Skin of body (tissue), 1 donor: ENCODE measurements at regions not wholly inside any gene's neighbourhood (a gene's known extent, or its start where the extent isn't known, plus 50 kb on each side); places are given as distances from the start of the nearest gene placed in this dataset.
A peak's percentile ranks its signal among the peaks of the same experiment; 100 is the strongest.
"Not testable (repeated sequence)": the region's sequence is repeated elsewhere in the genome, so short reads cannot be mapped to it uniquely, and the experiment has no call there.

ENCODE experiments used
- DNase-seq: peaks from one replicate; lab custom pipeline; 2025; lab: John Stamatoyannopoulos, UW

DNA sequence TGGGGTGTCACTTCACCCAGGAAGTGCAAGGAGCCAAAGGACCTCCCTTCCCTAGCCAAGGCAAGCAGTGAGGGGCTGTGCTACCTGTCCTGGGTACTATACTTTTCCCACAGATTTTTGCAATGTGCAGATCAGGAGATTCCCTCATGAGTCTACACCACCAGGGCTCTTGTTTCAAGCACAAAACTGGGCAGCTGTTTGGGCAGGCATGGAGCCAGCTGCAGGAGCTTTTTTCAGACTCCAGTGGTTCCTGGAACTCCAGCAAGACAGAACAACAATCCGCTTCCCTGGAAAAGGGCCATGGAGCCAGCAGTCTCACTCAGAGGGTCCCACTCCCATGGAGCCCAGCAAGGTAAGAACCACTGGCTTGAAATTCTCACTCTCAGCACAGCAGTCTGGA is 1649.6 kb downstream of the LRRC4C start:
- DNase-seq, result no peak

DNA sequence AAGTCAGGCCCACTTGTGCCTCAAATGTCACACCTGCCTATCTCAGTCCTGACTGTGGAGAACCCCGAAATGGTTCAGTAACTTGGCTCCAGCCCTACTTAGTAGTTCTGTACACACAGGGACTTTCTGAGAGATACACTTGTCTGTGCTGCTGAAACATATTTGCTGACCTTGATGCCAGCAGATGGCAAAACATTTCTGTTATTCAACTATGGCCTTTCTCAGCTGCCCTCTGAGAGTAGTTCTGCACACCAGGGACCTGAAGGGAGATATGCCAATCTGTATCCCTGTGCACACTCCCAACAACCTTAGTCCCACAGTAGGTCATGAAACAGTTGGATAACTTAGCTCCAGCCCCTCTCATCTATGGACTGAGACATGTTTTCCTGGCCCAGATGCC is 1651.5 kb downstream of the LRRC4C start:
- no peak for DNase-seq

DNA sequence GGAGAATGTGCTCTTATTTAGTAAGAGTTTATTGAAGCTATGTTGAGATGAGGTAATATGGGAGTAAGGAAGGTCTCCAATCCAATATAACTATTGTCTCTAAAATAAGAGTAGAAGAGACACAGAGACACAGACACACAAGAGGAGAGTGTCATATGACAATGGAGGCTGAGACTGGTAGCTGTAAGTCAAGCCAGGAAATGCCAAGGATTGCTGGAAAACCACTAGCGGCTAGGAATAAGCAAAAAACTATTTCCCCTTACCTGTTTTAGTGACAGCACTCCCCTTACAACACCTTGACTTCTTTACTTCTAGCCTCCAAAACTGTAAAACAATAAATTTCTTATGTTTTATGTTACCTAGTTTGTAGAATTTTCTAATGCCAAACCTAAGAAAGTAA is 1652.8 kb downstream of the LRRC4C start:
- DNase-seq, result no peak

DNA sequence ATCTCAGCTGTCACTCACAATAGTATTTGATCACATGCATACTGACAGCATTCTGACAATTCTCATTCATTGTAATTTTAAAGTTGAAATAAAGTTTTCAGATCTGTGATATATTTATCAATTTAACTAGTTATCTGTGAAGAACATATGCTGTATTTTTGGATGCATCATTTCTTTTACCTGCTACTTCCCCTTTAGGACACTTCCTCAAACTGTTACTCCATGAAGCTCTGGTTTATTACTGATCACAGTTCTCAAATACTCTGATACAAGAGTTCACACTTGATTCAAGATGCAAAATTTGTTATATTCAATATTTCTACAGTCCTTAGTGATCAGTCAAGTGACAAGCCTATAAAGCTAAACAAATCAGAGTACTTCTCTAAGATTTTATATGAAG is 1655.2 kb downstream of the LRRC4C start:
- no peak for DNase-seq

DNA sequence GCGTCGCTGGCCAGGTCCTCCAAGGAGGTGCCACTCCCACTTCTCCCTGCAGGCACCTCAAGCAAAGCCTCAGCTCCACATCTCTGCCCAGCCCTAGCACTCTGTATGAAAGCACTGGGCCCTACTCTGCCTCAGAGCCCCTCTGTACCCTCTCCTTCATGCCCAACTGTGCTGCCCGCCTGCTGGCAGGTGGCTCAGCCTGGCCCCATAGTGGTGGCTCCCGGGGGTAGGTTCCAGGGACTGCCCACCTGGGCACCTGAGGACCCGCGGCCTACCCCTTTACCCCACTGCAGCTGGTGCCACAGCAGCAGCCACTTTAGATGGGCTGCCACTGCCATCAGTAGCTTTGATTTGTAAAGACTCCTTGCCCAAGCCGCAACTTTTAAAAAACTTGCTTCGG is 1672.8 kb downstream of the LRRC4C start:
- no peak for DNase-seq

DNA sequence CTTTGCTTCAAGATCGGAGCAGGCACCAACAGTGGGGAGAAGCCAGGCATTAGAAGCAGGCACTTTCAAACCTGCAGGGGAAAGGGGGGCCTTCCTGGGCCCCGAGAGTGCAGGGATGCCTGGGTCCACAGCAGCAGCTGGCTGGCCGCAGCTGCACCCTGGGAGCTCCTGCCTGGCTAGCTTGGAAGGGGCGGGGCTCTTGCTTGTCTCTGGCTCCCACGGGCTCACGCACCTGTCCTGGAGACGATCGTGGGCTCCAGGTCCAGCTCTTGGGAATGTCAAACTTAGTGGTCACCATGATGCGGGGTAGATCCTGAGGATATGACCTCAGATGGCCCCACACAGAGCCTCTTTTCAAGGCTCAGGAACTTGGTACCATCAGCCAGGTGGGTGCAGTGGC is 1673.2 kb downstream of the LRRC4C start:
- no peak for DNase-seq

DNA sequence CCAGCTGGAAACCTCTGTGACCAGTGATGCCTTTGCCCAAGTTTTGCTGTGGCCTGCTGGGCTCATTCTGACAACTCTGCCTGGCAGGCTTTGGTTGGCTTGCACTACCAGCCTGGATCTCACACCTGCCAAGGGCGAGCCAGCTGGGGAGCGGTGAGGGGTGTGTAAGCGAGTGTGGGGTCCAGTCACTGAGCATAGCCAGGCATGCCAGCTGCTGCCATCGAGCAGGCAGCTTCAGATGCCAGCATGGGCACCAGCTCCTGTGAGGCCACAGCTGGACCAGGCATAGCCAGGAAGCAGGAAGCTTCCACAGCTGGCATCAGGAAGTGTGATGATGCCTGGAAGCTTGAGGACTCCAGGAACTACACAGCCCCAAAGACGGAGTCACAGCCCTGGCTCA is 1674.6 kb downstream of the LRRC4C start:
- no peak for DNase-seq

DNA sequence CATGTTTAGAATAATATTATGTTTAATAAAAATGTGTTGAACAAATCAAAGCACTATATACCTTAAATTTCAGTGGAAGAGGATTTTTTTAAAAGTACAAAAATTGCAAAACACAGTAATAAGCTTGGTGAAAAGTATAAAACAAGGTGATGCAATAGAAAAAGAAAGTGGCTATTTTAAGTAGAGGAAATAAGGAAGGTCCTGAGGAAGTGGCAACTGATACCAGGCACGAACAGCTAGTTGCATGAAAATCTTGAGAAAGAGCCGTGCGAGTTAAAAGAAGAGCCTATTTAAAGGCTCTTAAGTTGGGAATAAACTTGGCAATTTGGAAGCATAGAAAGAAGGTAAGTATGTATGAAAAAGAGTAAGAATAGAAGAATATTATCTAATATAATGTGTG is 1679.3 kb downstream of the LRRC4C start:
- DNase-seq, result no peak

DNA sequence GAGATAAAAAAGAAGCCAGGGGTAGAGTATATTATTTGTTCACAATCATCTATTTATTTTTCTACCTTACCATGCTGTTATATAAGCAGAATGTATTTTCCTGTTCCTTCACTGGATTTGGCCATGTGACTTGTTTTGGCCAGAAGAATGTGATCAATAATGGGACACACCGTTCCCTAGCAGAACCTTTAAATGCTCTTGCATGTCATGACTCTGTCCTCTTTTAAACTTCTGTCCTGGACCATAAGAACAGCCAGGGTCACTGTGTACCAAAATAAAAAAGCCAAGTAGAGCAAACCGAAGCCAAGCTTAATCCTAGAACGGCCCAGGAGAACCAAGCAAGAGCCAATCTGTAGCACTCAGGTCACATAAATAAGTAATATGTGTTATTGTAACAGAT is 1682.4 kb downstream of the LRRC4C start:
- no peak for DNase-seq

DNA sequence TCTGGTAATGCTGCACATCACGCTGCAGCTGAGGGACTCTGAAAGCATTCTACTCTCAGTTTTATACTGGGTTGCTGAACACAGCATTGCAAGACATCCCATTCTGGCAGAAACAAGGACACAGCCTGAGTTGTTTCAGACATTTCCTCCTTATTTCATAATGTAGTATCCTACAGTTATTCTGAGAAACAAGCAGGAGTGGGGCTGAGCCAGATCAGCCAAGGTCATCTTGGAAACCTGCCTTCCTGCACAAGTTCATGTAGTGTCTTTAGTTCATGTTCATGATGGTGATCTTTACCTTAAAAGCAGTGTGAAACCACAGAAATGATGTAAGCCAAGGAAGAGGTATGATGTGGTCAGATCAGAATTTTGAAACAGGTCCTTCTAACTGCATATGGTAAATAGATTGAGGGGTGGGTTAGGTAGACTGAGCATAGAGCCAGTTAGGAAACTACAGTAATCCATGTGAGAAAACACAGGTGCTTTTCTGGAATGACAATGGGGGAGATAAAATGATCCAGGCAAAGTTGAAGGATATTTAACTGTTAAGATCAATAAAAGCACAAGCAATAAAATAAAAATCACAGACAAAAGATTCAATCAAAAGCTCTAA is 1686.8 kb downstream of the LRRC4C start:
- DNase-seq, result no peak

DNA sequence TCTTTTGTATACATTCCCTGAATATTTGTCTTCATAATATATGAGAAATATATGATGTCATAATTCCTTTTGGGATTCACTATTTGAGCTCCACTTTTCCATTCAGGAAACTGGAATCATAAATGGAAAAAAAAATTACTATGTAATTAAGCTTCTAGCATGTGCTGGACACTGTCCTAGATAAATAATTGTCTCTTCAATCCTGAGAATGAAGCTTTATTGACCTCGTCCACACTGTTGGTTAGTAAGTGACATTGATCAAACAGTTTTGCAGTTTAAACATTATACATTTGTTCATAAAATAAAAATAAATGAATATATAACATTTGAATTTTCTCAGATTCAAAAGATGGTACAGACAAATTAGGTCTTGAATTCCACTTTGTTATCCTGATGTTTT is 1691.2 kb downstream of the LRRC4C start:
- no peak for DNase-seq

DNA sequence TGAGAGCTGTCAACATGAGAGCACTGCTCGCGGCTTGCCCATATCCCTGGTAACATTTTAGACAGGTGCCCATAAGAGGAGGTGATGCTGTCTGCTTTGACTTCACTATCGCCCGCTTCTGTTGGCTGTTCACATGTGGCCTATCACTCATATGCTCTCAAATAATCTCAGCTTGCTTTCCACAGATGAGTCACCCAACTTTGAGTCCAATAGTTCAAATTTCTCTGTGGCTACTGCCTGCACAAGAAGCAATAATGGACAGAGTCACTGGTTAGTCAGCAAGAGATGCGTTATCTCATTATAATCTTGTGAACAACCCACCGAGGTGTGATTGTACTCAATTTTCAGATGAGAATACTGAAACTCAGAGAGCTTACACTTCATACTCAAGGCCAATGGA is 1714.1 kb downstream of the LRRC4C start:
- no peak for DNase-seq

DNA sequence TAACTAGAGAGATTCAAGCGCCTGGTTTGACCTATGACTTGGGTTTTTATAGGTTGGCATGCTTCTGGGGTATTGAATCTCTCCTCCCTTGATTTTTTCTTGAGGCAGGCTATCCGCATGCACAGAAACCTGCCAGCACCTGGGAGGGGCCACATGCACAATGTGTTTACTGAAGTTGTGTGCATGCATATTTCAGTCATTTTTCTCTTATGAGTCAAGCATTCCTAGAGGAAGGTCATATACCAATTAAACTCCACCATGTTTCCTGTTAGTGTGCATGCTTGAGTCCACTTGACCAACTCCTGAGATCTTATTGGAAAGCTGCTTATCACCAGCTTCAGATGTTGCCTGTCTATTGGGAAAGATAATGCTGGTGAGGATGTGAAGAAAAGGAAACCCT is 1718.4 kb downstream of the LRRC4C start:
- DNase-seq, result no peak

DNA sequence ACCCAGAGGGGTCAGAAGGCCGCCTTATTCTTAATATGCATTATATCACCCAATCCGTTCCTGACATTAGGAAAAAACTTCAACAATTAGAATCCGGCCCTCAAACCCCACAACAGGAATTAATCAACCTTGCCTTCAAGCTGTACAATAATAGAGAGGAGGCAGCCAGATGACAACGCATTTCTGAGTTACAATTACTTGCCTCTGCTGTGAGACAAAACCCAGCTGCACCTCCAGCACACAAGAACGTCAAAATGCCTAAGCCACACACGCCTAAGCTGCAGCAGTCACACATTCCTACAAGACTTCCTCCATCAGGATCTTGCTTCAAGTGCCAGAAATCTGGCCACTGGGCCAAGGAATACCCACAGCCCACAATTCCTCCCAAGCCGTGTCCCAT is 1723.1 kb downstream of the LRRC4C start:
- DNase-seq, result not testable (repeated sequence)

DNA sequence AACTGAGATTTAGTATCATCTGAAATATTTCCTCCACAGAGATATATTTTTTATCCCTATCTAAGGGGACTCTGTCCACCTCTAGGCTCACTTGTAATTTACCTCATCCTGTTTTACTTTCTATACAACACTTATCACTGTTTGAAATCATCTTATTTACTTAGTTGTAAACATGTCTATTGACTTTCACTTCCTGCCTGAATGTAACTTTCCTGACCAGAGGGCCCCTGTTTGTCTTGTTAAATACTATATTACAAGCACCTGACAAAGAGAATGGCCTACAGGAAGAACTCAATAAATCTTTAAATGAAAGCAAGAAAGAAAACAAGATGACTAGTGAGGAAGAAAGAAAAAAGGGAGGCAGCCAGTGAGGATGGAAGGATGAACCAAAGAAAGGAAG is 1727.5 kb downstream of the LRRC4C start:
- no peak for DNase-seq

DNA sequence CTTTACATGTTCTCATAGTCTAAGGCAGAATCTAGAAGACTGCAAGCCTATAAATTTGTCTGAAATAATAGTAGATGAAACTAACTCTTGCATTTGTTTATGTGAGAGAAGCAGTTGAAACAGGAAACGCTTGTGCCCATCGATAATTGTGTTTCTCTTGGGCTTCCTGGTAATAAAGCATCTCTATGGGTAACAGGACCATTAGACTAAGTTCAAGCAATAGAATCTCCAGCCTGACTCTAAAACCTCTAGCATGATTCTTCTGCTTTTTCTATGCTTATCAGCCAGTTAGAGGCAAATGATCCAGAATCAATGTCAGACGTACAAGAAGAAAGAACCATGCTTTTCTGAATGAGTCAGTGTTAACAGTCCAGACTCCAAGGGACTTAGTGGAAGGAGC is 1734.4 kb downstream of the LRRC4C start:
- DNase-seq, result no peak

DNA sequence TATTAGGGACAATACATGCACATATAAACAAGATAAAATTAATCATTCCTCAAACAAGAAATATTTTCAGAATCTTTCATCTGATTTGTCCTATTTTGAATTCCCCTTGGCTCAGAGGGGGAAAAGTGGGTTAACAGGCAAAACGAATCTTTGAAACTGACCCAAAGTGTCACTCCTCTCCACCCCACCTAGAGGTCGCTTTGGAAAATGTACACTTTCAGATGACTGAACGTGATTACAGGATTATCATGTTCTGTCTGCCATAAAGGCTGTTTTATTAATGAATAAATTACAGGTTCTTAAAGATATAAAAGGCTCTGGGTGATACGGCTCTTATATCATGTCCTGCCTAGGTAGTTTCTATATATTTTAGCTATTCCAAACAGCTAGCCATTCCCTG is 1735.0 kb downstream of the LRRC4C start:
- no peak for DNase-seq

DNA sequence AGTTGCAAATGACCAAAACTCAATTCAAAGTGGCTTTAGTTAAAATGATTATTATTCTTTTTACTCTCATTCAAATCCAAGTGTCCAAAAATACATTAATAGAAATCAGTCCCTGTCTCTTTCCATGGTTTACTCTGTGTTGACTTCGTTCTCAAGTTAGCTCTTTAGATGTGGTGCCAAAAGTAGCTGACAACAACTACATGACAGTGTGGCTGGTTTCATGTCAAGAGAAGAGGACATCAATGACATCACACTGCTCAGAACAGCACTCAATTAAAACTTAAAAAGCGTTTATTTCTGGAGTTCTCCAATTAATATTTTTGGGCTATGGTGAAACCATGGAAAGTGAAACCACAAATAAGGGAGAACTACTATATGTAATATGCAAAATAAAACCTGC is 1746.9 kb downstream of the LRRC4C start:
- DNase-seq, result no peak

DNA sequence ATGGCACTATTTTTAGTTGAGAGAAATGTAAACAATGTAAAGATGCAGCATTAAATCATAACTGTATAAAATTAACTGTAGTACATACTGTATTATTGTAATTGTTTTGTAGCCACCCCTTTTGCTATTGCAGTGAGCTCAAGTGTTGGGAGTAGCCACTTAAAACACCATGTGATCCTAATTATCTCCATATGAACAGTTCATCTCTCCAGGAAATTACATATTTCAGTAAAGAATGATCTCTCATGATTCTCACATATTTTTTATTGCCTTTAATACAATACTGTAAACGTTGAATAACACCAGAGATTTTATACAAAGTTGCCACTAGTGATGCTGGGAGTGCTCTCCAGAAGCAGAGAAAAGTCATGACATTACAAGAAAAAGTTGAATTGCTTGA is 1768.6 kb downstream of the LRRC4C start:
- peak; percentile 89 for DNase-seq

DNA sequence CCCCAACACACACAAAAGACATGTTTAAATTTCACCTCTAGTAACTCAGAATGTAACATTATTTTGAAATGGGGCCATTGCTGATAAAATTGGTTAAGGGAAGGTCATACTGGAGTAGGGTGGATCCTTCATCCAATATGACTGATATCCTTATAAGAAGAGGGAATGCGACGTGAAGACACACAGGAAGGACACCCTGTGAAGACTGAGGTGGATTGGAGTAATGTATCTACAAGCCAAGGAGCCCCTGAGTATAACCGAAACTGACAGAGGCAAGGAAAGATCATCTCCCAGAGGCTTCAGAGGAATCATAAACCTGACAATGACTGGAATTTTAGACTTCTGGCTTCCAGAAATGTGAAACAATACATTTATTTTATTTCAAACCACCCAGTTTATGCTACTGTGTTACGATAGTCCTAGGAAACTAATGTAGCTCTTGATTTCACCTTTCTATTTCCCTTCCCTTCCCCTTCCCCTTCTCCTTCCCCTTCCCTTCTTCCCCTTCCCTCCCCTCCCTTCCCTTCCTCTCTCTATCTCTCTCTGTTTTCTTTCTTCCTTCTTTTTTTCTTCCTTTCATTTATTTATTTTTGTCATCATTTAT is 1775.4 kb downstream of the LRRC4C start:
- DNase-seq, result no peak

DNA sequence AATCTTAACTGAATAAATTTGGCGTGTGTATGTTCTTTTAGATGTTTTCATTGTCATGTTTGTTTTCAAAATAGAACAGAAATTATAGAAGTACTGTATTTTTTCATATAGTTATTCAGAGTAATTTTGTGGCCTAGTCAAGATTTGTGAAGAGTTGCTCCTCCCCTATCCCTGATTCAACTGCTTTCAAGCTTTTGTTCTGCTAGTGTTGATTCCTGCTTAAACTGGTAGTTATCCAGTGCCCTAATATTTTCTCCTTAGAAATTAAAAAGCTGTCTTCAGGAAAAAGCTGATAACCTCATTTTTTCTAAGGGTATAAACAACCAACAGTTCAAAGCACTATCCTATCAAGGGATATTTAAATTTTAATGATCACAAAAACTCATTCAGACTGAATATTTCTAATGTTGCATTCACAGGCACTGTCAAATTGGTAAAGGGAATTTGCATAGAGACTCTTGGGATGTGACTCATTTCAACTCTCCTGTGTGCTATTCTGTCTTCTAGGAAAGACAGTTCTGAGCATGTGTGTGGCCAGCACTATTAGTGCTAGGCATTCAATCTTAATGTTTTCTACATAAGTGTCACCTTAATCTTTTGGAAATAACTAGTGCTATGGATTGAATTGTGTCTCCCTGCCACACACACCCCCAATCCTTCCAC is 1776.0 kb downstream of the LRRC4C start:
- DNase-seq, result no peak

DNA sequence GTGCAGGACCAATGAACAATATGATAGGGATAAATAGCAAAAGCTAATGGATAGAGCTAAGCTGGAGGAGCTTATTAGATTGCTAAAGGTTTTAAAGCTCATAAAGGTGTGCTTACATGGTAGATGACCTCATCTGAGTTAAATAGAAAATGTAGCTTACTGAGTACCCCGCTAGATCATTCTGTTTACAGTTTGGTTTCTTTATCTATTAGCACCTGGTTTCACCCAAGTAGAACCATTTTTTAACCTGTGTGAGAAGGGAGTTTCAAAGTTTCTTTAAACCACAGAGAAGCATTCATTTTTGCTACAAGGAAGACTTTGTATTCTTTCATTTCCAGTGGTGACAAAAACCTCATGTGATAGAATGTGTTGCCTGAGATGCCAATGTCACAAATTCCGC is 1778.0 kb downstream of the LRRC4C start:
- DNase-seq, result no peak

DNA sequence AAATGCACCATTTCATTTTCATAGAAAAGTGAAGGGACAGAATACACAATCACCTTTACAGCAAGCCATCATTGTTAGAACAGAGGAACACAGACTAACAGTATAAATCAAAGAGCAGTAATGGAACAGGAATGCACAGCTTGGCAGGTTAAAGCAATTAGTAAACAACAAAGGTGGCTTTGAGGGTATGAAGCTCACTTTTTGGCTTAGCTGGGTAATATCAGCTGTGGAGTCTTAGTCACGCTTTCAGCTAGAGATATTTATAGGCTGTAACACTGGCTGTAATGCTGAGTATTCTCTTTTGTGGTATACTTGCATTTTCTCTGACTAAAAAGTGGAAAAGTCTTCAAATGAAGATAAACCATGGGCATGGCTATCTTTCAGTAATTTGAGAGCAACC is 1780.5 kb downstream of the LRRC4C start:
- DNase-seq, result no peak
